ENCODE measurements at regions not wholly inside any gene's neighbourhood (a gene's known extent, or its start where the extent isn't known, plus 50 kb on each side); places are given as distances from the start of the nearest gene placed in this dataset.

DNA sequence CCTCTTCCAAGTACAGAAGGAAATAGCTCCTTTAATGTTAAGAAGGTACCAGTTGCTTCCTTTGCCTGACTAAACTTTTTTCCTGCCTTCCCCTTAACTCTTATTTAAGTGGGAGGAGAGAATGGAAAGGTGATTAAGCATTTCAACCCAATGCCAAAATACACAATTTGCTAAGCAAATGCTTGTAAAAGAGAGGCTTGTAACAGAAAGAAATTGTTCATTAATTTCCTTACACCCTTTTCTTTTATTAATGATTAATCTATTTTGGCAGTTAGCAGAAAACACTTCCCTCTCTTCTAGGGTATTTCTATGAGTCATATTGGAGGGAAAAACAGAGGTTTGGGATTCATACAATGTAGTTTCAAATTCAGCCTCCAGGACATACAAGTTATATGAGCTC is 427.6 kb upstream of the FAT3 start:
- TF ChIP-seq, protein P1, sequence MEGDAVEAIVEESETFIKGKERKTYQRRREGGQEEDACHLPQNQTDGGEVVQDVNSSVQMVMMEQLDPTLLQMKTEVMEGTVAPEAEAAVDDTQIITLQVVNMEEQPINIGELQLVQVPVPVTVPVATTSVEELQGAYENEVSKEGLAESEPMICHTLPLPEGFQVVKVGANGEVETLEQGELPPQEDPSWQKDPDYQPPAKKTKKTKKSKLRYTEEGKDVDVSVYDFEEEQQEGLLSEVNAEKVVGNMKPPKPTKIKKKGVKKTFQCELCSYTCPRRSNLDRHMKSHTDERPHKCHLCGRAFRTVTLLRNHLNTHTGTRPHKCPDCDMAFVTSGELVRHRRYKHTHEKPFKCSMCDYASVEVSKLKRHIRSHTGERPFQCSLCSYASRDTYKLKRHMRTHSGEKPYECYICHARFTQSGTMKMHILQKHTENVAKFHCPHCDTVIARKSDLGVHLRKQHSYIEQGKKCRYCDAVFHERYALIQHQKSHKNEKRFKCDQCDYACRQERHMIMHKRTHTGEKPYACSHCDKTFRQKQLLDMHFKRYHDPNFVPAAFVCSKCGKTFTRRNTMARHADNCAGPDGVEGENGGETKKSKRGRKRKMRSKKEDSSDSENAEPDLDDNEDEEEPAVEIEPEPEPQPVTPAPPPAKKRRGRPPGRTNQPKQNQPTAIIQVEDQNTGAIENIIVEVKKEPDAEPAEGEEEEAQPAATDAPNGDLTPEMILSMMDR (conservative IDR thresholded peaks at IDR 0.05; ENCODE audit: low read depth, low read length), result no peak
- TF ChIP-seq EZH2 (IDR thresholded peaks at IDR 0.05; ENCODE audit: borderline replicate concordance, low read depth, low read length, poor library complexity, severe bottlenecking), result no peak
